HCT116 (cell line): ENCODE measurements at regions not wholly inside any gene's neighbourhood (a gene's known extent, or its start where the extent isn't known, plus 50 kb on each side); places are given as distances from the start of the nearest gene placed in this dataset.

ENCODE experiments used
- ATAC-seq: fragments of 200-7000 bp; cut with Tn5 transposase; 2 replicates; pipeline ENCODE4 v1.9.1; 2020; ENCODE audit warnings: mild to moderate bottlenecking, moderate library complexity
- BruUV-seq: library from RNA; stranded (reverse); fragments of 400-500 nt; replicated peaks from 2 replicates; lab custom pipeline; 2021; lab: Mats Ljungman, UMichigan
- CTCF ChIA-PET: fragments of 300-600 bp; sonication (Branson Sonifier 250); formaldehyde crosslinking; loops from one replicate; lab custom pipeline; 2021; ENCODE audit warnings: antibody characterized with exemption; lab: Charles Lee
- POLR2A ChIA-PET: fragments of 300-600, 350-600 bp; sonication (Branson Sonifier 250); formaldehyde crosslinking; loops from one replicate; lab custom pipeline; 2021; ENCODE audit warnings: antibody characterized with exemption; lab: Charles Lee
- RAD21 ChIA-PET, 2 experiments: fragments of 300-600 bp; sonication (Branson Sonifier 250); formaldehyde crosslinking; loops; one replicate each; lab custom pipeline; 2023; ENCODE audit warnings: low total read pairs in 2 of 2; ENCODE audit not compliant: uncharacterized antibody in 2 of 2, unreplicated experiment in 2 of 2, low non-redundant PET in 1 of 2; lab: Charles Lee
- DNase-seq: peaks from one replicate; pipeline ENCODE4 v3.0.0-alpha.2; 2010; ENCODE audit warnings: low read depth, low spot score
- H2AFZ ChIP-seq: fragments of 200-600 bp; shearing (Covaris generic), sonication (generic); 2 replicates; pipeline ENCODE4 v1.6.1; 2017; ENCODE audit warnings: low read depth, mixed run types, mixed read lengths, antibody characterized with exemption, low read length; ENCODE audit not compliant: poor library complexity, severe bottlenecking
- H3K27ac ChIP-seq: 2 replicates; pipeline ENCODE4 v1.5.1; 2012; ENCODE audit warnings: low read depth, low read length
- H3K27me3 ChIP-seq: fragments of 200-600 bp; sonication (generic); 2 replicates; pipeline ENCODE4 v1.6.1; 2016; ENCODE audit warnings: mixed run types, low read length, mixed read lengths; ENCODE audit not compliant: insufficient read depth
- H3K36me3 ChIP-seq, 2 experiments: fragments of 200-500 bp in 1 of 2; fragments of 200-600 bp in 1 of 2; sonication (Bioruptor generic) in 1 of 2; sonication (generic) in 1 of 2; 2 replicates each; pipeline versions ENCODE4 v1.5.1 to v1.6.1; 2014 to 2016; ENCODE audit warnings: low read length in 2 of 2, inconsistent platforms in 1 of 2, mixed read lengths in 1 of 2, mixed run types in 1 of 2; ENCODE audit not compliant: insufficient read depth in 2 of 2, control insufficient read depth in 1 of 2
- H3K4me1 ChIP-seq, 2 experiments: fragments of 200-600 bp in 1 of 2; sonication (generic) in 1 of 2; 2 replicates each; pipeline versions ENCODE4 v1.5.1 to v1.6.1; 2012 to 2017; ENCODE audit warnings: low read length in 2 of 2, inconsistent platforms in 1 of 2, mild to moderate bottlenecking in 1 of 2, mixed read lengths in 1 of 2, mixed run types in 1 of 2, moderate library complexity in 1 of 2; ENCODE audit not compliant: insufficient read depth in 2 of 2, control insufficient read depth in 1 of 2
- H3K4me2 ChIP-seq: fragments of 200-600 bp; sonication (generic); 2 replicates; pipeline ENCODE4 v1.6.1; 2017; ENCODE audit warnings: mixed run types, low read length, mixed read lengths
- H3K4me3 ChIP-seq, 2 experiments: fragments of 200-600 bp in 1 of 2; sonication (generic) in 1 of 2; replicated peaks in 1 of 2; 2 replicates each; pipeline ENCODE4 v1.5.1; 2011 to 2016; ENCODE audit warnings: low read length in 2 of 2, control low read depth in 1 of 2, low read depth in 1 of 2, mild to moderate bottlenecking in 1 of 2, mixed read lengths in 1 of 2, mixed run types in 1 of 2
- H3K79me2 ChIP-seq: fragments of 200-600 bp; sonication (generic); 2 replicates; pipeline ENCODE4 v1.6.1; 2017; ENCODE audit warnings: mild to moderate bottlenecking, mixed run types, low read length, moderate library complexity, mixed read lengths; ENCODE audit not compliant: insufficient read depth
- H3K9ac ChIP-seq: fragments of 200-600 bp; sonication (generic); 2 replicates; pipeline ENCODE4 v1.6.1; 2016; ENCODE audit warnings: low read length, mixed read lengths
- H3K9me2 ChIP-seq: fragments of 200-600 bp; sonication (generic), shearing (Covaris generic); 2 replicates; pipeline ENCODE4 v1.6.1; 2017; ENCODE audit warnings: mixed run types, mild to moderate bottlenecking, moderate library complexity; ENCODE audit not compliant: insufficient read depth
- H3K9me3 ChIP-seq, 2 experiments: fragments of 200-500 bp in 1 of 2; fragments of 200-600 bp in 1 of 2; sonication (Bioruptor generic) in 1 of 2; sonication (generic) in 1 of 2; 2 replicates each; pipeline ENCODE4 v1.6.1; 2014 to 2017; ENCODE audit warnings: low read length in 2 of 2, mixed read lengths in 2 of 2, inconsistent platforms in 1 of 2, low read depth in 1 of 2, mild to moderate bottlenecking in 1 of 2, mixed run types in 1 of 2, moderate library complexity in 1 of 2; ENCODE audit not compliant: control insufficient read depth in 1 of 2, insufficient read depth in 1 of 2
- H4K20me1 ChIP-seq: fragments of 200-600 bp; sonication (generic), shearing (Covaris generic); 2 replicates; pipeline ENCODE4 v1.6.1; 2017; ENCODE audit warnings: mixed run types, mild to moderate bottlenecking, moderate library complexity; ENCODE audit not compliant: insufficient read depth
- CBX3 ChIP-seq: IDR thresholded peaks from 2 replicates; pipeline ENCODE4 v1.6.1; 2012; ENCODE audit warnings: low read depth
- CEBPB ChIP-seq: IDR thresholded peaks from 2 replicates; pipeline ENCODE4 v1.6.1; 2012; ENCODE audit warnings: low read depth
- CTCF ChIP-seq, 3 experiments: fragments of 200-600 bp in 1 of 3; sonication (generic) in 1 of 3; IDR thresholded peaks in 2 of 3; conservative IDR thresholded peaks in 1 of 3; 2 replicates each; pipeline ENCODE4 v1.5.1; 2012 to 2017; ENCODE audit warnings: low read depth in 2 of 3, low read length in 2 of 3, antibody characterized with exemption in 1 of 3, borderline replicate concordance in 1 of 3, control low read depth in 1 of 3, mild to moderate bottlenecking in 1 of 3, mixed read lengths in 1 of 3, mixed run types in 1 of 3, moderate library complexity in 1 of 3; ENCODE audit not compliant: insufficient read depth in 1 of 3
- EGR1 ChIP-seq: IDR thresholded peaks from 2 replicates; pipeline ENCODE4 v1.6.1; 2012; ENCODE audit warnings: low read depth
- ELF1 ChIP-seq: IDR thresholded peaks from 2 replicates; pipeline ENCODE4 v1.6.1; 2012; ENCODE audit warnings: low read depth, borderline replicate concordance
- EZH2 ChIP-seq: fragments of 200-600 bp; sonication (generic); IDR thresholded peaks from 2 replicates; pipeline ENCODE4 v1.6.1; 2017; ENCODE audit warnings: antibody characterized with exemption, mixed run types
- EZH2phosphoT487 ChIP-seq: fragments of 200-600 bp; IDR thresholded peaks from 2 replicates; pipeline ENCODE4 v1.6.1; 2018; ENCODE audit warnings: antibody characterized with exemption, borderline replicate concordance
- FOSL1 ChIP-seq: IDR thresholded peaks from 2 replicates; pipeline ENCODE4 v1.6.1; 2012; ENCODE audit warnings: low read depth
- MAX ChIP-seq: IDR thresholded peaks from 2 replicates; pipeline ENCODE4 v1.6.1; 2012
- POLR2A ChIP-seq: IDR thresholded peaks from 2 replicates; pipeline ENCODE4 v1.7.0; 2011; ENCODE audit warnings: borderline replicate concordance; ENCODE audit not compliant: insufficient read depth, insufficient read length; ENCODE audit errors: extremely low read depth
- POLR2AphosphoS5 ChIP-seq: IDR thresholded peaks from 2 replicates; pipeline ENCODE4 v1.6.1; 2011; ENCODE audit warnings: mild to moderate bottlenecking, low read depth, low read length, moderate library complexity
- RAD21 ChIP-seq: IDR thresholded peaks from 2 replicates; pipeline ENCODE4 v1.6.1; 2012; ENCODE audit warnings: low read depth, mild to moderate bottlenecking
- SIN3A ChIP-seq: IDR thresholded peaks from 2 replicates; pipeline ENCODE4 v1.6.1; 2012; ENCODE audit warnings: low read depth
- SP1 ChIP-seq: IDR thresholded peaks from 2 replicates; pipeline ENCODE4 v1.6.1; 2012; ENCODE audit warnings: low read depth
- SRF ChIP-seq: IDR thresholded peaks from 2 replicates; pipeline ENCODE4 v1.6.1; 2012; ENCODE audit warnings: low read depth
- TCF7L2 ChIP-seq: IDR thresholded peaks from 2 replicates; pipeline ENCODE4 v1.7.0; 2011; ENCODE audit warnings: borderline replicate concordance, inconsistent platforms; ENCODE audit not compliant: insufficient read depth, insufficient read length; ENCODE audit errors: extremely low read depth
- YY1 ChIP-seq: IDR thresholded peaks from 2 replicates; pipeline ENCODE4 v1.6.1; 2011; ENCODE audit warnings: low read length, low read depth, moderate library complexity, mild to moderate bottlenecking; ENCODE audit not compliant: insufficient replicate concordance; ENCODE audit errors: extremely low read depth
- ZFX ChIP-seq: fragments of 450-650 bp; IDR thresholded peaks from 2 replicates; pipeline ENCODE4 v1.6.1; 2017
- ZNF274 ChIP-seq: fragments of 200-500 bp; sonication (Bioruptor generic); IDR thresholded peaks from 2 replicates; pipeline ENCODE4 v1.6.1; 2014; ENCODE audit warnings: mild to moderate bottlenecking, low read depth, low read length, inconsistent platforms
- intact Hi-C: fragments of 100-400 bp; cut with micrococcal nuclease; formaldehyde crosslinking; loops from 2 replicates; pipeline ENCODE4 v1.10.0; 2022
- TF ChIP-seq, protein P1 (sequence below): IDR thresholded peaks from 2 replicates; pipeline ENCODE4 v1.6.1; 2012

DNA sequence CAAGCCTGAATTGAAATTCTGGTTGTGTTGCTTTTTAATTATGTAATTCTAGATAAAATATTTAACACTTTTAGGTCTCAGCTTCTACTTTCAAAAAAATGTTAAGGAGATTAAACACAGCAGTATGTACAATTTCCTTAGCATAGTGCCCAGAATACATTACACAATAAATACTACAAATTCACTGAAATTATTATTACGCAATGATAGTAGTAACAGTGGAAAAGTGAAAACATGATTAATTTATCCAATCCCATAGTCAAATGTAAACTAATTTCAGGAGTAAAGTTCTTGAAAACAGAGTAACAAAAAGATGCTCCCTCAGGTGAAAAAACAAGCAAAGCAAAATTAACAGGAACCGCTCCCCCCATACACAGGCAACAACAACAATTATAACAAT lies 1915.4 kb downstream of the STIM2 start:
- TF ChIP-seq TCF7L2 (no peak), CTCF (IDR thresholded peaks at IDR 0.05 in 2 of 3, conservative IDR thresholded peaks at IDR 0.05 in 1 of 3; ENCODE audit: borderline replicate concordance in 1 of 3, insufficient read depth in 1 of 3, low read depth in 2 of 3, low read length in 2 of 3) (no peak), CEBPB (no peak), FOSL1 (no peak), ELF1 (no peak), CBX3 (no peak), EGR1 (no peak)
- TF ChIP-seq, all 23 proteins: peak for 0
- no peak for ATAC-seq
- ChIA-PET CTCF (no interaction called here), POLR2A (no interaction called here), RAD21 (no interaction called here)
- peaks cover 4% of the 10 kb centered on the region; the same call in 1 of the 2 replicates for H3K9me2 ChIP-seq
- H3K4me1 ChIP-seq: no peaks in the 10 kb centered on the region
- H4K20me1 ChIP-seq: no peaks in the 10 kb centered on the region
- no peak overlapping the region for H3K4me2 ChIP-seq
- no peak overlapping the region for H3K9ac ChIP-seq
- no peaks in the 10 kb centered on the region for H3K36me3 ChIP-seq
- no peaks in the 10 kb centered on the region for H3K9me3 ChIP-seq
- no peak overlapping the region for H3K4me3 ChIP-seq
- H3K79me2 ChIP-seq: no peaks in the 10 kb centered on the region
- intact Hi-C loops: no loop called here
- no peak overlapping the region for H3K27ac ChIP-seq
- DNase-seq: no peak
- H3K27me3 ChIP-seq: no peaks in the 10 kb centered on the region
- no TSS peak for BruUV-seq
- H2AFZ ChIP-seq: no peak overlapping the region

GRCh38 chr4:28784188-28784587 lies 1923.5 kb downstream of the STIM2 start:
- RAD21 ChIA-PET: no interaction called here
- no peaks in the 10 kb centered on the region for H3K4me1 ChIP-seq
- no peaks in the 10 kb centered on the region for H4K20me1 ChIP-seq
- no peaks in the 10 kb centered on the region for H3K36me3 ChIP-seq
- H3K27me3 ChIP-seq: no peaks in the 10 kb centered on the region
- H3K4me2 ChIP-seq: no peak overlapping the region
- H3K9me2 ChIP-seq: no peaks in the 10 kb centered on the region
- no peak overlapping the region for H3K4me3 ChIP-seq
- POLR2A ChIA-PET: no interaction called here
- no peaks in the 10 kb centered on the region for H3K9me3 ChIP-seq
- no peak overlapping the region for H3K9ac ChIP-seq
- no peak for TF ChIP-seq SP1
- TF ChIP-seq POLR2AphosphoS5: no peak
- no peak for TF ChIP-seq CEBPB
- TF ChIP-seq EZH2: no peak
- no peak for TF ChIP-seq ZFX
- TF ChIP-seq, protein P1, sequence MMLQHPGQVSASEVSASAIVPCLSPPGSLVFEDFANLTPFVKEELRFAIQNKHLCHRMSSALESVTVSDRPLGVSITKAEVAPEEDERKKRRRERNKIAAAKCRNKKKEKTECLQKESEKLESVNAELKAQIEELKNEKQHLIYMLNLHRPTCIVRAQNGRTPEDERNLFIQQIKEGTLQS: no peak
- no peak for TF ChIP-seq SIN3A
- TF ChIP-seq MAX: no peak
- no peak for TF ChIP-seq RAD21
- TF ChIP-seq EZH2phosphoT487: no peak
- no peak for TF ChIP-seq POLR2A
- TF ChIP-seq ELF1: no peak
- TF ChIP-seq ZNF274: no peak
- TF ChIP-seq FOSL1: no peak
- no peak for TF ChIP-seq SRF
- no peak for TF ChIP-seq CBX3
- no peak for TF ChIP-seq YY1
- H3K79me2 ChIP-seq: no peaks in the 10 kb centered on the region
- no peak overlapping the region for H3K27ac ChIP-seq
- H2AFZ ChIP-seq: no peak overlapping the region
- intact Hi-C loops: no loop called here
- BruUV-seq: no TSS peak
- no peak for DNase-seq
- CTCF ChIA-PET: no interaction called here
- ATAC-seq: no peak
